CD4-positive, alpha-beta T cell treated with Interleukin-2 at 100 ng/mL for 4 hours (primary cell): ENCODE measurements at regions not wholly inside any gene's neighbourhood (a gene's known extent, or its start where the extent isn't known, plus 50 kb on each side); places are given as distances from the start of the nearest gene placed in this dataset.
"Not testable (repeated sequence)": the region's sequence is repeated elsewhere in the genome, so short reads cannot be mapped to it uniquely, and the experiment has no call there.

Experiments used
- DNase-seq: peaks from one replicate; pipeline ENCODE4 v3.0.0-alpha.2; 2020; ENCODE audit warnings: low spot score

DNA sequence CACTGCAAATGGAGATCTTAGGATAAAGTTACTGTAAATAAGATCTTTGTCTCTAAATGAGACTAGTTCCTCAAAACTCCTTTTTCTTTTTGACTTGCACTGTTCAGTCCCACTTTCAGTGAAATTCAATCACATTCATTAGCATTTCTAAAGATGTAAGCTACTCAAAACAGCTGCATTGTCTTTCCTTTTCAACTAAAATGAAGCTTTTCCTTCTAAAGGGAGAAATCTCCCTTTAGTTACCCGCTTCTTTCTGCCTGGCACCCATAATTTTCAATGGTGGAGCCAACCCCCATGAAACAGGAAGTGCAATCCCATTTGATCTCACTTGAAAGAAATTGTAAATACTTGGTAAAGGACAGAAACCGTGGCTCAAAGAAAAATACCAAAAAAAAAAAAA is 387.4 kb upstream of the PKN2 start:
- DNase-seq = no peak

DNA sequence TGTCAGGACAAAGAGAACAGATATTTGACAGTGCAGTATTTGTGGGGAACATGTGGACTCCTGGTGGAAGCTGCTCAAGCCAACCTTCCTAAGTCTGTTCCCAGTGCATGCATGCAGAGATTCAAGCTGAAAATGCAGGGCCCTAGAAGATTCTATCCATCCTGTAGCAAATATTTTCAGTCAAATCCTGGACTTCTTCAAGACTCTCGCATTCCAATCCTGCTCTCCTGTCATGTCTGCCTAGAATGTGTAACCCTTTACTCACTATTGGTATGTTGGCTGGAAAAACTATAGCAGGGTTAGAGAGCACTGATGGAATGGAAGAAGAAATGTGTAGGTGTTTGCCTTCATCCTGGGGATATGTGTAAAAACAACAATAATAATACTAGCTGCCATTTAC is 385.6 kb upstream of the PKN2 start:
- no peak for DNase-seq

DNA sequence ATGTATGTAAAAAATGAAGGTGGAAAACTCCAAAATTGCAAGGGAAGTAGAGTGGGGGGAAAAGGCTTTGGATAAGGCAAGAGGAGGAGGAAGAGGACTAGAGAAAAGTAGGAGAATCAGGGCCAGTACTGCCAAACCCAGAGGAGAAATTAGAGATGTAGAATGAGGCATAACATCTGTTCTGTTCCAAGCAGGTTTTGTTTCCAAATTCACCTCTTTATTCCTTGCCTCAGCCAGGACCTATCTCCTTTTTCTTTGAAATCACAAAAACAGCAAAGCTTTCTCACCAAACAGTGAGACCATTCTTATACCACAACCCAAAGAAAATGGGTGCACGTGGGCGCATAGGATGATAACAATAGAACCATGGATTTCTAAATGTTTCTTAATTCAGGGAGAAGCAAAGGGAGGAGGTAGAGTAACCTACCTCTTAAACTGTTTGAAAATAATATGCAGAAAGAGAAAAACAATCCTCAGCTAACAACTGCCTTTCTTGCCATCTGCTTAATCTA is 383.3 kb upstream of the PKN2 start:
- DNase-seq = no peak

DNA sequence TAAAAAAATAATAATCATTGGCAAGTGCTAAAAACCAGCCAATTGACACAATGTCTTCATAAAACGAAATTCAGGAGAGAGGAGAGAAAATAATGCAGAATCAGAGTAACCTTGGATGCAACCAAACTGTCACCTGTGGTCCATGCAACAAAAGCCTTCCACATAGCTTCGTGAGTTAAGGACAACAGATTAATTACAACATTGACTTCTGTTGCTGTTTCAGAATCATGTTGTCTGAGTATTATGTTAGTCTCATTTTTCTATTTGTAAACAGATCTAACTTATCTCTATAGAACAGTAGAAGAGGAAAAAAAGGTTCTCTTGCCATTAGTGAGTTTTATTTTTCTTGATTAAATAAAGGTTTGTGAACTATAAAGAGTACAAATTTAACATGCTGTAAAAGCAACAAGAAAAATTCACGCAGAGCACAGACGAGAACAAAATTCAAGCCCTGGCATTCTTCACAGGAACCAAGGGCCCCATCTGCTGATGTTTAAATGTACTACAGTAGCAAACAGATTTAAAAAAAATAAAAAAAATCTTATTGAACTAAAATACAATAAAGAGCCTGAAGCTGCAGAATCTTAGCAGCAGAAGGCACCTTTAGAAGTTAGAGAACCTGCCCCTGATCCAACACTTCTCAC is 381.1 kb upstream of the PKN2 start:
- DNase-seq = no peak

DNA sequence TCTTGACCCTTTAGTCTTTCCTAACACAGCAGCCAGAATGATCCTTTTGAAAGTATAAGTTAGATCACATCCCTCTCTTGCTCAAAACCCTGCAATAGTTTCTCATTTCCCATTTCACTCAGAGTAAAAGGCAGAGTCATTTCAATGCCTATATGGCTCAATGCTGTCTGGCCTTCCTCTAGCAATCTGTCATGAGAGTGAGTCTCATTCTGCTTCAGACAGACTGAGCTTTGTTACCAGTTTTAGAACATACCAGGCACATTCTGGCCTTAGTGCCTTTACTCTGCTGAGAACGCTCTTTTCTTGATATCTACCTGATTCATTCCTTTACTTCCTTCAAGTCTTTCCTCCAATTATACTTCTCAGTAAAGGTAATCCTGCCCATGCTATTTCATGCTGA is 372.8 kb upstream of the PKN2 start:
- DNase-seq = no peak

DNA sequence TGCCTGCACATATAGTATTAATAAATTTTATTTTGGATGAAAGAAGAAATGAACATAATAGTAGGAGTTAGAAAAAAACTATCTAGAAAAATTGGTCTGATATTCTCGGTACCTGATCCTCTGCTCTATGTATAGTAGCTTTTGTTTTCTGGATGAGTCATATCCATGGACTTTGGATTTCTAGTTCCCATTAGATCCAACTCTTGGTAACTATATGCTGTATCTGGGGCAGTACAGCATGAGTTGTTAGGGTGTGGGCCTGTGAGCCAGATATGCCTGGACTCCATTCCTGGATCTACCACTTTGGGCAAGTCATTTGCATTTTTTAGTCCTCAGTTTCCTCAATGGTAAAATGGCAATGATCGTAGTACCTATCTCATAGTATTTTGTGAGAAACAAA is 372.2 kb upstream of the PKN2 start:
- DNase-seq = no peak

DNA sequence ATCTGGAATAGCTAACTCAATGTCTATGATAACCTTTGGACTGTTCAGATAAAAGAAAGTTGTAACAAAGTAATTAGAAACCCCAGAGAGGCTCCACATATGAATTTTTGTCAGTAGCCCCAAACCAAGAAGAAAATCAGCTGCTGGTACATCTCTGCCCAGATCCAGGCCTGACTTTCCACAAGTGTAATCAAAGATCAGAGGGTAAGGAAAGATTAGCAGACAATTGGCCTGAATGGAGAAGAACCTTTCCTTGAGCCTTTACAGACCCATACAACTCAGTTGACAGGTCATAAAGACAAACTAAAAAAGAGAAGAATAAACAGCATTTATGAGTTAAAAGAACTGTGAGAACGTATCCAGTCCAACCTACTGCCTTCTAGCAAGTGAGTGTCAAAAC is 366.7 kb upstream of the PKN2 start:
- DNase-seq = no peak

DNA sequence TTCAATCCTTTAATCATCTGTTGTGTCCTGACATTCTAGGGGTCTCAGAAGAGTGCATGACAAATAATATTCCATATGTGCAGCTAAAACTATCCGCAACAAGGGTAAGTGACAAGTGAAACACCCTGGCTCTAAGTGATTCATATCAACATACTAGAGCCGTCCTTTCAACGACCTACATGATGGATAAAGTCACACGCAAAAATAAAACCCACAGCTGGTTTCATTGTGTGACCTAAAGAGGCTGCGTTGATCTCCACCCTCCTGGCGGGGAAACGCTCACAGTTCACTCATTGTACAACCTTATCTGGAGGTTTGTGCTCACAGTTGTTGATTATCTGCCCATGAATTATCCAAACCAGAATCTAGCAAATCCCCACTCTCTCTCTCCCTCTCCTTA is 365.3 kb upstream of the PKN2 start:
- no peak for DNase-seq

DNA sequence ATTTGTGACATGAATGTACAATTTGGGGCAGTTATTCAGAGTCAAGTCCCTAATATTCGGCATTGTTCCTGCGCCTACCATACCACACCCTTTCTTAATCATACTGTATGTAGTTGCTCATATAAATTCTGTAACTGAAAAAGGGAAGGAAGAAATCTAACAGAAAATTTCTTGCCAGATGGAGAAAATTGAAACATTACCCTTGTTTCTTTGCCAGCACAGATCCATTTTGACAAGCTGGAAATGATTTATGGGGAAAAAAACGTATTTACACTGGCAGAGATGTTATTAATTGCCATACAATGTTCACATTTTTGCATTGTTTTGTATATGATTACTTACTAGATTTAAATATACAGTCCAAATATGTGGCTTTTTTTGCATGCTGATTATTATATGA is 363.8 kb upstream of the PKN2 start:
- DNase-seq = no peak

DNA sequence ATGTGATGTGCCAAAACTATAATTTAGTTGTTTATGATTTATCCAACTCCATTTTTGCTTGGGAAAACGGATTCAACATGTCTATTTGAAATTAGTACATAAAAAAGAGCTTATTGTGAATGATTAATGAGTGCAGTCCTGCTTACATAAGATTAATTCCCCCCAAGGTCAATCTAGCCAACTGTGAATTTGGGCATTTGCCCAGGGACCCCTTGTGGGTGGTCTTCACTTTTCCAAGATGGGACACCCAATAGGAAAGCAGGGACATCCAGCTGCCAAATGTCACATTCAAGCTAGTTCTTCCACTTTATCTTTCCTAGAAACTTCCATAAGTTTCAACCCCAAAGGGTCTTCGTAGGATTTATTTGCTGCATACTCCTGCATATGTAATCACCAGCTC is 362.4 kb upstream of the PKN2 start:
- DNase-seq = no peak

DNA sequence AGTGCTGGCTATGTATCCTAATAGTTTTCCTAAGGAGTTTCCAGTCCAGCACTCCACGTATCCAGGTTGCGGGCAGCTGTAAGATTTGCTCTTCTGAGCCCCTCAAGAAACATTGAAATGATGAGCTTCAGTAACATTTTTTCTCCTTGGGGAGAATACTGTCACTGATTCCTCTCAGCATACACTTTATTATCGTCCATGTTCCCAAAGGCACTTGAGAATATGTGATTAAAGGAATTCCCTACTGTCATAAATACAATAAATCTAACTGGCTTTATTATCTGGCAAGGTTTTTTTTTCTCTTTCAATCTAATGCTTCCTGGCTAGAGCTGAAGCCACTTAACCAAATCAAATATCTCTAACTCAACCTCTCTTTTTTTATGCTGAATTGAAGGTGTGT is 359.2 kb upstream of the PKN2 start:
- no peak for DNase-seq

DNA sequence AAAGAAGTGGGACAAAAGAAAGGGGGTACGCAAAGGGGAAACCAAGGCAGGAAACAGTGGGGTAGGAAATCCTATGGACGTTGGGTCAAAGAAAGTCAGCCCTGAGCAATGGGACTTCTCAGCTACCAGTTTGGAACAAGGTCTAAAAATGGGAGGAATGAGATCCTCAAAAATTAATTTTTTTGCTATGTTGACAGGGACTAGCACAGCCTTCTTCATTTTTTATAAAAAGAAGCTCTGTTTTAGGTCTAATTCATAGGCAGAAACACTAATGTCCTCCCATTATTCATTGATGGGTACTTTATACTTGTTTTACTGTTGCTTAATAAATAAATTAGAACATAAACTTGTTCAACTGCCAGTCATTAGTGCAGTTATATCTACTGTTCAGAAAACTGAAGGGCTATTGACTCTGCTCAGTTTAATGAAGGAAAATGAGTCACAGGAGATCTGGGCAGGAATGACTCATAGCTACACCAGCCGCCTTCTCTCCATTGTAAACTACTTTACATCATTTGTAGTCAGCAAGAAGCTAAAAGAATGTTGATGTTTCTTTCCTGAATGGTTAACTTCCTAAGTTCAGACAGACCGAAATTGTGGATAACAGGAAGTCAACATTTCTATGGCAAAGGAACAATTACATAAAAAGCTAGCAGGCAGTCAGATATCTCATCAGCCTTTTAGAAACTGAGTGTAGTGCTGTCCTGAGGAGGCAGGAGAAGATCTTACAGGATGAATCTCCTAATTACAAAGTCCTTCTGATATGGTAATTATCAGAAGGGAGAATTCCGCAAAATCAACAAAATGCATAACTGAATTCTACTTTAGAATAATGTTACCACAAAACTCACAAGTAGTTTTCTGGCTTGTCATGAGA is 356.4 kb upstream of the PKN2 start:
- no peak for DNase-seq

DNA sequence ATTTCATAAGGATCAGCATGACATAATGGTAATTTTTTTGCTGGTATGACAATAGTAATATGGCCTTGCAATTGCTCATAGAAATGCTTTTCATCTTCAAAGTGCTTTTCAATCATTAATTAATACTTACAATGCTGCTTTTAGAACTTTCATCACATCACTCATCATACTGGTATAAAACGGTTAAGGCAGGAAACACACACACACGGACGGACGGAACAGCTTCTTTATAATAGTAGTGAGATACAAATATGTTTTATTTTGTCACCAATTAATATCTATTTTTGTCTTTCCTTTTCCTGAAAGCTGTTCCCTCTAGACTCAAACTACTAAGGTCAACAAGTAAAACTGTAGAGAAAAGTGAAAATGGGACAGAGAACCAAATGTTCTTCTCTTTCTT is 353.9 kb upstream of the PKN2 start:
- no peak for DNase-seq

DNA sequence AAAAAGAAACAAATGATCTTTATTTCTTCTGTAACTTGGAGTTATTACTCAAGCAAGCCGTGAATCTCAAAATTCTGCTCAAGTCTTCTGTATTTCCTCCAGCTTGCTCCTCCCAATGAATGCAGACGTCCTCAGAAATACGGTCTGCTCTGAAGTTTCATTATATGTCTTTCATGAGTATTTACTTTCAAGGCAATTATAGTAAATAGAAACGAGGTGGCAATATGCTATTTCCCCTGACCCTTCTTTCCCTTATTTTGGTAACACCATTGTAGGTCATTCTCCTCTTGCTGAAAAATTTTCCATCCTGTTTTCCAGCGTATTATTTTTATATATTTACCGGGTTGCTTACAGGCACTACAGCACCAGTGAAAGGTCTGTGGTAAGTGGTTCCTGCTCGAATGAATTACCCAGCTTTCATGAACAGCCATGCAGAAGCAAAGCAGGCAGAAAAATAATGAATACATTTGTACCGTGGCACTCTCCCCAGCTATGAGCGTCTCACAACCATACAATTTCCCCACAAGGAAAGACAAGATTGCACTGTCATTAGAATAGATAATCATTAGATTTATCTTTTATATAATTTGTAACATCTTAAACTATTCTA is 350.9 kb upstream of the PKN2 start:
- no peak for DNase-seq

DNA sequence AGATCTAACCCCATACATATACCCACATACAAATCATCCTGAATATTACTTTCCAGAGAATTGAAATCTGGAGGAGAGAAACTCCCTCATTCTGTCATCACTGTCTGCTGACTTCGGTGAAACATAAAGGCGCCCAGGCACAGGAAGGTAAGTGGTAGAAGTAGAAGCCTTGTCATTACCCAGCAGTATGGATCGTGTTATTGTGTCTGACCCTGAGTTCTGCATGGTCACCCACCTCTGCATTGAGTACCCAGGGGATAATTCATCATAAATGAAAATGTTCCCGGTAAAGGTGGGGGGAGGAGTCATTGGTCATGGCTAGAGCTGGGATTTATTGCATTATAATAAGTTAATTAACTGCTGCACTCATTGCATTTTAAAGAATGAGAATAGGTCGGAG is 342.6 kb upstream of the PKN2 start:
- no peak for DNase-seq

DNA sequence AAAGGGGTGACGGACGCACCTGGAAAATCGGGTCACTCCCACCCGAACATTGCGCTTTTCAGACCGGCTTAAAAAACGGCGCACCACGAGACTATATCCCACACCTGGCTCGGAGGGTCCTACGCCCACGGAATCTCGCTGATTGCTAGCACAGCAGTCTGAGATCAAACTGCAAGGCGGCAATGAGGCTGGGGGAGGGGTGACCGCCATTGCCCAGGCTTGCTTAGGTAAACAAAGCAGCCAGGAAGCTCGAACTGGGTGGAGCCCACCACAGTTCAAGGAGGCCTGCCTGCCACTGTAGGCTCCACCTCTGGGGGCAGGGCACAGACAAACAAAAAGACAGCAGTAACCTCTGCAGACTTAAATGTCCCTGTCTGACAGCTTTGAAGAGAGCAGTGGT is 342.0 kb upstream of the PKN2 start:
- not testable (repeated sequence) for DNase-seq

DNA sequence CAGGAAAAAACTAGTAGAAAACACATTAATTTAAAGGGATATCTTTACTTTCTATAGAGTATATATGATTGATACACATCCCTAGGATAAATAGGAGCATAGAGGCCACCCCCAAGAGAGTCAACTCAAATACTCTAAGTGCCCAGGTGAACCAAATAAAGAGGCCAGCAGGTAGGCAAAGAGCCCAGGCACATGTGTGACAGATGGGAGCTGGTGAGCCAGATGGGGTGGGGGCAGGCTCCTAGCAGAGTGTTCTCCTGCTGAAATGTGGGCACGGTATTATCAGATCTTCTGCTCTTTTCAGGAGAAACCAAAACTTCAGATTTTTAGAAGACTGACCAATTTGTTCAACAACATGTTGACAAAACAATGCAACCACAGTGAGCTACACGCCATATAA is 333.4 kb upstream of the PKN2 start:
- no peak for DNase-seq

DNA sequence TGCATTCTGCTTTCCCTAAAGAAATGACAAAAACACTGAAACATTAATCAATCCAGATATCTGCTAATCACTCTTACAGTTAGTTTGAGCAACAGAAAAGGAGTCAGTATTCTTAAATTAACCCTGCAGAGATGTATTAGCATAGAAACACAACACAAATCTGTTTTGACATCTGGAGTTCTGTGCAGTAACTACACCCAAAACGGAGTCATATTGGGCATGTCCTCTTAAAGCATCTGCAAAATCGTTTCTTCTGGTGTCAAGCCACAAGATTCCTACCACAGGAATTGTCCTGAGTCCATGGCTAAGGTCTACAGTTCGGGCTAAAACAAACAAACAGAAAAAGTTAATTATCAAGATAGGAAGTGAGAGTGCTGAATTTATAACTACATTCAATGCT is 332.1 kb upstream of the PKN2 start:
- no peak for DNase-seq

DNA sequence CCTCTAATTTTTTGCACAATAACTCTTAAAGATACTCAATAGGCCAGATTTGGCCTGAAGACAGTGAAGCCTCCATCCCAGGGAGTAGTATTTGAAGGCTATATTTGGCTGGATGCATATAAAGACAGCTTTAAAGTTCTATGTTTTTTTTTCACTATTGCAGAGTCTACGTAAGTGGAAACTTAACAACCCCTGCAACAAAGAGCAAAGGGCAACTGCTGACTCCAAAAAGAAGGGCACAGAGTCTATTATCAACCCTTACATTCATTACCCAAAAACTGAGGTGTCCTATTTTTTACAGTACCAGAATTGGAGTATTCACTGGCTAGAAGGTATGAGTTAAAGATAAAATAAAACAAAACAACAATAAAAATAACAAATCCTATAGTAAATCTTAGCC is 329.8 kb upstream of the PKN2 start:
- DNase-seq = no peak

DNA sequence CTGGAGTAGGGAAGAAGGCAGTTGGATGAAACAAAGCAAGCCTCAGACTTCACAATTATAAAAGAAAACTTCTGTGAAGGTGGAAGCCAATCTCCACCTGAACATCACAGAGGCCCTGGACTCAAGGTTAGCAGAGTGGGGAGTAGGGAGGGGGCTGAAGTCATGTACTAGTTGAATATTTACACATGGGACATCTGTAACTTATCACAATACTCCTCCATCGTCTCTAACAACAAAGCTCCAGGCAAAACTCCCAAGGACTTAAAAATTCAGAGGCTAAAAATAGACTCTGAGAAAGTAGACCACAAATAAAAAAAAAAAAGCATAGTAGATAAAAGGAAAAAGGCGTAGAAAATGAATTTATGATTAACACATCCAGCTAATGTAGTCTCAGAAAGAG is 326.3 kb upstream of the PKN2 start:
- DNase-seq = no peak

DNA sequence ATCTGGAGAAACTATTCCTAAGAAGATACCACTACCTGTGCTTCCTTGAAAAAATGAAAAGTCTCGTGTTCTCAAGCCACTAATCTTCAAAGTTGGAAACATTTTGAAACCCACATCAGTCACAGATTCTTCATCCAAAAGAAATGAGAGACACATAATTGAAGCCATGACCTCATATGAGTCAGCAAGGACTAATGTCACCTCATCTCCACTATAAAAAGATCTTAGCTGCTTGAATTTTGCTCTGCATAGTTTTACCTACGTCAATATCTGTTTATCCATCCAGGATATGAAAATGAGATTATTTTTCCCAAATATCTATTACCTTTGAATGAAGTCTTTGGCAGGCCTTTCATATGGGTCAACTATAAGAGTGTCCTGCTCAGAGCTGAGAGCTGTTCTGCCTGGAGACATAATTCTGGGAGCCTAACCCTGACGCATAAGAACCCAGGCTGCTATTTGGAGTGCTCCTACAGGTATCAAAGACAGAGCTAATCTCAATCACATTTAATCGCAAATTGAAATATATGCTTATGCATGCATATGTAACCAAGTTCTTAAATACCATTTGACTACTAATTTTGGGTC is 312.5 kb upstream of the PKN2 start:
- DNase-seq = no peak

DNA sequence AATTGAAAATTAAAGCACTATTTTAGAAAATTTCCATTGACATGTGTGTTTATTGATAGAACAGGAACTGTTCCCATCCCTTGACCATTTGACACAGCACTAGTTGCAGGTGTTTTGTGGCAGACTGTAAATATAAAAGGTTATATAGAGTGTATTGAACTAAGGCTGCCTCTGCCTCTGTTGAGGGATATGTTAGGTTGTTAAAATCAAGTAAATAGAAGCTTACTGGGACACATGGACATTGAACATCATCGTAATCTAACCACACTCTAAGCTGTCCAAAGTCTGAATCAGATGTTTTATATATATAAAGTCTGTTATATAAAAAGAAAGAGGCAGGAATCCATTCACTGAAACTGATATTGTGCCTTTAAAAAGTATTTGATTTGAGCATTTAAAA is 308.1 kb upstream of the PKN2 start:
- no peak for DNase-seq

DNA sequence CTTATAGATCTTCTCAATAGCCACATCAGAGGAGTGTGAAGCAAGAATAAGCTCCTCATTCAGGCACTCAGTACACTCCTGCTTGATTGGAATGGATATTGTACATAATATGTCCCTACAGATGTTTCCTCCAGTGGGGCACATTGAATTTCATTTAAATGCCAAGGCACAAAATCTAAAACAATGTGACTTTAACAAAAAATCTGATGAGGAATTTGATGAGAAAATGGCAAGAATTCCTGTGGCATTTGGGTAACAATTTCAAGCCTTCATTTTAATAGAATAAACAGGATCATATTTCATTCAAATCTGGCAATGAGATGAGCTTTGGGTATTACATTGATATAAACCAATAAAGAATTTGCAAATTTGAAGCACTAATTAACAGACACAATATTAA is 307.7 kb upstream of the PKN2 start:
- no peak for DNase-seq
